ENCODE measurements at regions not wholly inside any gene's neighbourhood (a gene's known extent, or its start where the extent isn't known, plus 50 kb on each side); places are given as distances from the start of the nearest gene placed in this dataset.

DNA sequence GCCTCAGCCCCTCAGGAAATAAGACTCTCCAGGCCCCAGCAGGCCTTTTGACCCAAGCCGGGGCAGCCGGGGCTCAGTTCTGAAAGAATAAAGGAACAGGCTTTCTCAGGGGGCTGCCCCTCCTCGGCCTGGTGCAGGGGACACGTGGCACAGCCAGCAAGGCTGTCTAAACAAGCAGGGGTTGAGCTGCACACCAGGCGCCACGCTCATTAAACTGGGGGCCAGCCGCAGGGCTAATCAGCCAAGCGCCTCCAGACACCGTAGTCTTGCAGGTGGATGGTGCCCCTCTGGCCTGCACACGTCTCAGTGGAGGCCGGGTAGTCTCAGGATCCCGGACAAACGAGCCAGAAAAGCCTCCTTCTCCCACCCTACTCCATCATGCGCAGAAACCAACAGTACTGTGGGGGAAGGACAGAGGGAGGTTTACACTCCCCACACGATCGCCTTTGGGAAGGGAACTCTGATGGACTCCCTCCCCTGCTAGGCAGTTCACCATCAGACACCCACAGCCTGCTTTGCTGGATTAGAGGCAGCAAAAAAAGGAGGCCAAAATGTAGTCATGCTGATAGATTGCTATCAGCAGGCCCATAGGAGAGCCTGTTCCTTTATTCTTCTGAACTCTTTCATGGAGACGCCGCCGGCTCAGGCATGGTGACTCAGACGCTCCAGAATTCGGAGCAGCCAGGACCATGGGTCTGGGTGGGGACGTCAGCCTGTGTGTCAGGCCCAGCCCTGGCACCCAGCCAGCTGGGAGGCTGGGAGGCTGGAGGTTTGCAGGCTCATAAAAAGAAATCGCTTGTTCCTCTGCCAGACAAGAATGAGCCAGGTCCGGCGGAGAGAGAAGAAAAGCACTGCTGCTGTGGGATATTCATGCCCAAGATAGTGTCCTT lies 342.4 kb downstream of the BCOR start (continued):
- TF ChIP-seq, protein P1, sequence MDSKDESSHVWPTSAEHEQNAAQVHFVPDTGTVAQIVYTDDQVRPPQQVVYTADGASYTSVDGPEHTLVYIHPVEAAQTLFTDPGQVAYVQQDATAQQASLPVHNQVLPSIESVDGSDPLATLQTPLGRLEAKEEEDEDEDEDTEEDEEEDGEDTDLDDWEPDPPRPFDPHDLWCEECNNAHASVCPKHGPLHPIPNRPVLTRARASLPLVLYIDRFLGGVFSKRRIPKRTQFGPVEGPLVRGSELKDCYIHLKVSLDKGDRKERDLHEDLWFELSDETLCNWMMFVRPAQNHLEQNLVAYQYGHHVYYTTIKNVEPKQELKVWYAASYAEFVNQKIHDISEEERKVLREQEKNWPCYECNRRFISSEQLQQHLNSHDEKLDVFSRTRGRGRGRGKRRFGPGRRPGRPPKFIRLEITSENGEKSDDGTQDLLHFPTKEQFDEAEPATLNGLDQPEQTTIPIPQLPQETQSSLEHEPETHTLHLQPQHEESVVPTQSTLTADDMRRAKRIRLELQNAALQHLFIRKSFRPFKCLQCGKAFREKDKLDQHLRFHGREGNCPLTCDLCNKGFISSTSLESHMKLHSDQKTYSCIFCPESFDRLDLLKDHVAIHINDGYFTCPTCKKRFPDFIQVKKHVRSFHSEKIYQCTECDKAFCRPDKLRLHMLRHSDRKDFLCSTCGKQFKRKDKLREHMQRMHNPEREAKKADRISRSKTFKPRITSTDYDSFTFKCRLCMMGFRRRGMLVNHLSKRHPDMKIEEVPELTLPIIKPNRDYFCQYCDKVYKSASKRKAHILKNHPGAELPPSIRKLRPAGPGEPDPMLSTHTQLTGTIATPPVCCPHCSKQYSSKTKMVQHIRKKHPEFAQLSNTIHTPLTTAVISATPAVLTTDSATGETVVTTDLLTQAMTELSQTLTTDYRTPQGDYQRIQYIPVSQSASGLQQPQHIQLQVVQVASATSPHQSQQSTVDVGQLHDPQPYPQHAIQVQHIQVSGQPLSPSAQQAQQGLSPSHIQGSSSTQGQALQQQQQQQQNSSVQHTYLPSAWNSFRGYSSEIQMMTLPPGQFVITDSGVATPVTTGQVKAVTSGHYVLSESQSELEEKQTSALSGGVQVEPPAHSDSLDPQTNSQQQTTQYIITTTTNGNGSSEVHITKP (IDR thresholded peaks at IDR 0.05; ENCODE audit: partially characterized antibody) = peak; percentile 33
- TF ChIP-seq RBM39 (optimal IDR thresholded peaks at IDR 0.05; ENCODE audit: low read depth, low read length) (no peak), MAFK (IDR thresholded peaks at IDR 0.05; ENCODE audit: low read length) (no peak), SMARCE1 (IDR thresholded peaks at IDR 0.05) (peak; percentile 69; the same call in 1 of the 2 replicates), SMAD1 (IDR thresholded peaks at IDR 0.05; ENCODE audit: low read depth, low read length, partially characterized antibody) (no peak), ZFP1 (CRISPR knock-in tag; IDR thresholded peaks at IDR 0.05) (no peak), ZNF77 (CRISPR knock-in tag; IDR thresholded peaks at IDR 0.05) (no peak), ZNF24 (IDR thresholded peaks at IDR 0.05) (no peak), NR2C1 (IDR thresholded peaks at IDR 0.05) (no peak), NR2C1 (tag; IDR thresholded peaks at IDR 0.05) (no peak), ATF7 (IDR thresholded peaks at IDR 0.05) (peak; percentile 64), ZNF134 (CRISPR knock-in tag; conservative IDR thresholded peaks at IDR 0.05) (peak; percentile 49; the same call in 1 of the 2 replicates), CBFA2T3 (IDR thresholded peaks at IDR 0.05) (0 out of 2 replicates have a peak, but pooled peaks have one; percentile 9), DPF2 (IDR thresholded peaks at IDR 0.05) (peak; percentile 43; the same call in 1 of the 2 replicates), ESRRB (CRISPR knock-in tag; IDR thresholded peaks at IDR 0.05; ENCODE audit: borderline replicate concordance) (no peak)
- TF ChIP-seq, protein P2, sequence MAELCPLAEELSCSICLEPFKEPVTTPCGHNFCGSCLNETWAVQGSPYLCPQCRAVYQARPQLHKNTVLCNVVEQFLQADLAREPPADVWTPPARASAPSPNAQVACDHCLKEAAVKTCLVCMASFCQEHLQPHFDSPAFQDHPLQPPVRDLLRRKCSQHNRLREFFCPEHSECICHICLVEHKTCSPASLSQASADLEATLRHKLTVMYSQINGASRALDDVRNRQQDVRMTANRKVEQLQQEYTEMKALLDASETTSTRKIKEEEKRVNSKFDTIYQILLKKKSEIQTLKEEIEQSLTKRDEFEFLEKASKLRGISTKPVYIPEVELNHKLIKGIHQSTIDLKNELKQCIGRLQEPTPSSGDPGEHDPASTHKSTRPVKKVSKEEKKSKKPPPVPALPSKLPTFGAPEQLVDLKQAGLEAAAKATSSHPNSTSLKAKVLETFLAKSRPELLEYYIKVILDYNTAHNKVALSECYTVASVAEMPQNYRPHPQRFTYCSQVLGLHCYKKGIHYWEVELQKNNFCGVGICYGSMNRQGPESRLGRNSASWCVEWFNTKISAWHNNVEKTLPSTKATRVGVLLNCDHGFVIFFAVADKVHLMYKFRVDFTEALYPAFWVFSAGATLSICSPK (IDR thresholded peaks at IDR 0.05; ENCODE audit: borderline replicate concordance) = no peak
- TF ChIP-seq, protein P3, sequence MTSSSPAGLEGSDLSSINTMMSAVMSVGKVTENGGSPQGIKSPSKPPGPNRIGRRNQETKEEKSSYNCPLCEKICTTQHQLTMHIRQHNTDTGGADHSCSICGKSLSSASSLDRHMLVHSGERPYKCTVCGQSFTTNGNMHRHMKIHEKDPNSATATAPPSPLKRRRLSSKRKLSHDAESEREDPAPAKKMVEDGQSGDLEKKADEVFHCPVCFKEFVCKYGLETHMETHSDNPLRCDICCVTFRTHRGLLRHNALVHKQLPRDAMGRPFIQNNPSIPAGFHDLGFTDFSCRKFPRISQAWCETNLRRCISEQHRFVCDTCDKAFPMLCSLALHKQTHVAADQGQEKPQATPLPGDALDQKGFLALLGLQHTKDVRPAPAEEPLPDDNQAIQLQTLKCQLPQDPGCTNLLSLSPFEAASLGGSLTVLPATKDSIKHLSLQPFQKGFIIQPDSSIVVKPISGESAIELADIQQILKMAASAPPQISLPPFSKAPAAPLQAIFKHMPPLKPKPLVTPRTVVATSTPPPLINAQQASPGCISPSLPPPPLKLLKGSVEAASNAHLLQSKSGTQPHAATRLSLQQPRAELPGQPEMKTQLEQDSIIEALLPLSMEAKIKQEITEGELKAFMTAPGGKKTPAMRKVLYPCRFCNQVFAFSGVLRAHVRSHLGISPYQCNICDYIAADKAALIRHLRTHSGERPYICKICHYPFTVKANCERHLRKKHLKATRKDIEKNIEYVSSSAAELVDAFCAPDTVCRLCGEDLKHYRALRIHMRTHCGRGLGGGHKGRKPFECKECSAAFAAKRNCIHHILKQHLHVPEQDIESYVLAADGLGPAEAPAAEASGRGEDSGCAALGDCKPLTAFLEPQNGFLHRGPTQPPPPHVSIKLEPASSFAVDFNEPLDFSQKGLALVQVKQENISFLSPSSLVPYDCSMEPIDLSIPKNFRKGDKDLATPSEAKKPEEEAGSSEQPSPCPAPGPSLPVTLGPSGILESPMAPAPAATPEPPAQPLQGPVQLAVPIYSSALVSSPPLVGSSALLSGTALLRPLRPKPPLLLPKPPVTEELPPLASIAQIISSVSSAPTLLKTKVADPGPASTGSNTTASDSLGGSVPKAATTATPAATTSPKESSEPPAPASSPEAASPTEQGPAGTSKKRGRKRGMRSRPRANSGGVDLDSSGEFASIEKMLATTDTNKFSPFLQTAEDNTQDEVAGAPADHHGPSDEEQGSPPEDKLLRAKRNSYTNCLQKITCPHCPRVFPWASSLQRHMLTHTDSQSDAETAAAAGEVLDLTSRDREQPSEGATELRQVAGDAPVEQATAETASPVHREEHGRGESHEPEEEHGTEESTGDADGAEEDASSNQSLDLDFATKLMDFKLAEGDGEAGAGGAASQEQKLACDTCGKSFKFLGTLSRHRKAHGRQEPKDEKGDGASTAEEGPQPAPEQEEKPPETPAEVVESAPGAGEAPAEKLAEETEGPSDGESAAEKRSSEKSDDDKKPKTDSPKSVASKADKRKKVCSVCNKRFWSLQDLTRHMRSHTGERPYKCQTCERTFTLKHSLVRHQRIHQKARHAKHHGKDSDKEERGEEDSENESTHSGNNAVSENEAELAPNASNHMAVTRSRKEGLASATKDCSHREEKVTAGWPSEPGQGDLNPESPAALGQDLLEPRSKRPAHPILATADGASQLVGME (CRISPR knock-in tag; IDR thresholded peaks at IDR 0.05) = no peak
